HuH-7.5 (cell line): ENCODE measurements at regions not wholly inside any gene's neighbourhood (a gene's known extent, or its start where the extent isn't known, plus 50 kb on each side); places are given as distances from the start of the nearest gene placed in this dataset.
"Not testable (repeated sequence)": the region's sequence is repeated elsewhere in the genome, so short reads cannot be mapped to it uniquely, and the experiment has no call there.

Source experiments
- DNase-seq: peaks from one replicate; pipeline ENCODE4 v3.0.0; 2011; ENCODE audit warnings: low spot score

DNA sequence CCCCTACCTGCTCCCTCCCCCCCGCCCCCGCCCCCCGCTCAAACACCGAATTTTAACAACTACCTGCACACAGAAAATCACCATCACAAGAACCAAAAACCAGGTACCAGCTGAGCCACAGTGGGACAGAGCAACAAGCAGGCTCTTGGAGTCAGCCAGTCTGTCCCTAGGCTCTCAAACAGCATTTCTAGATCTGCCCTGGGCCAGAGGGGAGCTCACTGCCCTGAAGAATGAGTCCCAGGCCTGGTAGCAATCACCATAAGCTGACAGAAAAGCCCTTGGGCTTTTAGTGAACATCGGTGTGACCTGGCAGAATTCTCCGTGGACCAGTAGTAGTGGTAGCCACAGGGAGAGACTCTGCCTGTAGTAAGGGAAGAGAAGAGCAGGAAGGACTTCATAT lies 58.3 kb downstream of the C11orf87 start:
- no peak for DNase-seq

DNA sequence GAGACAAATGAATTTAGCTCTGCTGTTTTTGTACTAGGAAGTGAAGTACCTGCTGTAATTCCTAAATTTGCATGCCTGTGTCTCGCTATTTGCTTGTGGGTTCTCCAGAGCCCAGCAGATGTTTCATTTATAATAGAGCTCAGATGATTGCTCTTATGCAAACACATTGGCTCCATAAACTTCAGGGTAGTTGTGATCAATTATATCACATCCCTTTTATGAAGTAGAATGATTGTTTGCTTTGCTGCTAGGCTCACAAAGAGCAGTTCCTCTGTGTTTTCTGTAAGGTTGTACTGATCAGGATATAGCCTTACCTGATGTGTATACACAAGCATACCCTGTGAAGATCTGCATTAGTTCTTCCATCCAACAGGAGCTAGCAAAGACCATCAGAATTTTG lies 64.1 kb downstream of the C11orf87 start:
- DNase-seq = no peak

DNA sequence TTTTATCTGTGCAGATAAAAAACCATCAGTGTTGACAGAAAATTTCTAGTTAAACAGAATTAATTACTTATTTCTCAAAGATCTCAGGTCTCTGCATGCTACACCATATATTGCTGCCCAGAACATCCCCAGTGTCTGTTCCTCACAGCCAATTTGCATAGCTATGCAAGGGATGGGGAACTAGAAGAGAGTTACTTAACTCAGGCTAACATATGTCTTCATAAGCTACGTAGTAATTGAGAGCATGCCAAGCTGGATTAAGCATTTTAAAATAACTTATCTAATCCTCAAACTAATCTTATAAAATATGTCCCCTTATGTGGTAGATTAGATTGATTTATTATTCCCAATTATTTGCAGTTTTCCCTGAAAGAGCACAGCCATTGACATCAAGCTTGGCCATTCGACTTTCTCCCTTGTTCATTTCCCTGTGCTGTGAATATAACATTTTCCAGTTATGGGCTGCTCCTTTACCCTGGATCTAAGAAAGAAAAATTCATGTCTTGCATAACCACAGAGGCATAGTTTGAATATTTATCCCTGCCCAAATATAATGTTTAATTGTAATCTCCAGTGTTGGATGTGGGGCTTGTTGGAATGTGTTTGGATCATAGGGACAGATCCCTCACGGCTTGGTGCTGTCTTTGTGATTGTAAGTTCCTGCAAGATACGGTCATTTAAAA lies 69.1 kb downstream of the C11orf87 start:
- no peak for DNase-seq

DNA sequence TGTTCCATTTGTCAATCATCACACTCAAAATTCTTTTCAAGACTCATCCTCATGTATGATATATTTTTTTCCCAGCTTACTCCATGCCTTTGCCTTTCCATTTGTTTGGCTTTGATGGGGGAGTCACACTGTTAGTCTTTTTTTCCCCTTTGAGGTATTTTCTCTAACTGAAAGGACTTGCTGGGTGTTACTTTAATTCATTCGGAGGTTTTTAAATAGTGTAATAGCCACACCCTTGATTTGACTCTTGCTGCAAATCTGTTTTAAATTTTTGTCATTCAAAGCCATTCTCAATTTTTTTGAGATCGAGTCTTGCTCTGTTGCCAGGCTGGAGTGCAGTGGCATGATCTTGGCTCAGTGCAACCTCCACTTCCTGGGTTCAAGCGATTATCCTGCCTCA lies 84.1 kb downstream of the C11orf87 start:
- DNase-seq = no peak

DNA sequence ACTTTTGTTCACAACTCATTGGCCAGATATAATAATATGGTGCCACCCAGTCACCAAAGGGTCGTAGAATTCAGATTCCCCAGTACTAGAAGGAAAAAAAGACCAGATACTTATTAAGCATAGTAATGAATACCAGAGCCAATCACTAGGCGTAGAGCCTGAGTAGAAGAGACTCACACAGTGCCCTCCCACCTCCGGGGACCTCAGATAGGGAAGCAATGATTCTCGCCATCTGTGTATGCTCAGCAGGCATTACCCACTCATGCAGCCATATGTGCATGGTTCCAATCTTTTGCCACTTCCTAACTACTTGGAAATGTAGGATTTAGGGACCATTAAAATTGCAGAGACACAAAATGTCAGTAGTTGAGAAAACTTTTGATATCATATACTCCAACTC lies 85.3 kb downstream of the C11orf87 start:
- DNase-seq = no peak

DNA sequence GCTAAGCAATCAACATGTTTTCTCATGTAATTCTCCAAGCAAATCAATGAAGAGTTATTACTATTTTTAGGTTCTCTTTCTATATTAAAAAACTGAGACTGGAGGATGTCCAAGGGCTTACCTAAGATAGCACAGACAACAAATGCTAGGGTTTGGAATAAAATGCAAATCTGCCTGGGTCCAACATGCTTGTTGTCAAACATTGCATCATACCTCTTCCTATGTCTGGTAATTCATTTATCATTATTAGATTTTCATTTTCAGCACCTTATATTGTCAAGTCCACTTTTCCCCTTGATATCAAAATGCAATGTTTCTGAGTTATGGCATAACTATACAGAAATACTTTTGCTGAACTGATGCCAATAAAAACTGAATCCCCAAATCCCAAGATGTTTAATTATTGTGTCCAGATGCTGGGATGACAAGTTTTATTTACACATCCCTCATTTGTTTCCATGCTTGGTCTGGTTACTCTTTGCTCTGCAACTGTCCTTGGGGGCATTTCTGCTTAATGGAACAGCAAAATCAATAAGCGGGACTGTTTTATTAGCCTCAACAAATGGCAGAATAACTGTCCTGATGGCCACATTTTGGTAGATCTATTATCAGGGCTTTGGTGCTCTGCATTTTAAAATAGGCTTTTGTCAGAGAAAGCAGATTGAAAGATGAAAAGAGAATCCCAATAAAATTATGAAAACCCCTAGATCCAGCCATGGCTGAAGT lies 86.0 kb downstream of the C11orf87 start:
- DNase-seq = no peak

DNA sequence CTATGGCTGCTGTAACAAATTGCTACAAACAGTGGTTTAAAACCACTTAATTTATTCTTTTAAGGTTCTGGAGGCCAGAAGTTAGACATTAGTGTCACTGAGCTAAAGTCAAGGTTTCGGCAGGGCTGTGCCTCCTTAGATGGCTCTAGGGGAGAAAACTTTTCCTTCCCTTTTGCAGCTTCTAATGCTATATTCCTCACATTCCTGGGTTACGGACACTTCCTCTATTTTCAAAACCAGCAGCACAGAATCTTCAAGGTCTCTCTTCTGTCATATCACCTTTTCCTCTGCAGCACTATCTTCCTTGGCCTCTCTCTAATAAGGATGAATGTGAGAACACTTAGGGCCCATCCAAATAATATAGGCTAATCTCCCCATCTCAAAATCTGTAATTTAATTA lies 87.0 kb downstream of the C11orf87 start:
- DNase-seq = no peak

DNA sequence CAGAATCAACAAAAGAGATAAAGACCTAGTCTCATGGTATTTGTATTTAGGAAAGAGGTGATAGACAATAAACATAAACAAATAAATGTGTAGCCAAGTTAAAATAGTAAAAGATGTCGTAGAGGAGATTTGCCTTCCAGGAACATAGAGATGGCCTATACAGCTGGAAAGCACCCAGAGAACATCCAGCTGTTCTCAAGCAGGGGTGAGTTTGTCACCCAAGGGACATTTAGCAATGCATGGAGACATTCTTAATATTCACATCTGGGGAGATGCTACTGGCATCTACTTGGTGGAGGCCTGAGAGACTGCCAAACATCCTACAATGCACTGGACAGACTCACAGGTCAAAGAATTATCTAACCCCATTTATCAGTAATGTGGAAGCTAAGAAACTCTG lies 88.3 kb downstream of the C11orf87 start:
- DNase-seq = no peak

DNA sequence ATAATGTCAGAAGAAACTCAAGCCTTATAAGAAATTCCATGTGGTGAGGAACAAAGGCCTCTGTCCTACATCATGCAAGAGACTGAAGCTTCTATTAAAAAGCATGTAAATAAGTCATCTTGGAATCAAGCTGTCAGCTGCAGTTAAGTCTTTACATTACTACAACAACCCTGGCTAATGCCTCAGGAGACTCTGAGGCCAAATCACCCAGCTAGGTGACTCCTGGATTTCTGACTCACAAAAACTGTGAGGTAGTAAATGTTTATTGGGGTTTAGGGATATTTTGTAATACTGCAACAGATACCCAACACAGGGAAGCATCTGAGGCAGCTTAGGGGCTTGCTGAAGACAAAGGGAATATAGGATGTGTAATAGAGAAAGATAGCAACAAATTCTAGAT lies 89.6 kb downstream of the C11orf87 start:
- no peak for DNase-seq

DNA sequence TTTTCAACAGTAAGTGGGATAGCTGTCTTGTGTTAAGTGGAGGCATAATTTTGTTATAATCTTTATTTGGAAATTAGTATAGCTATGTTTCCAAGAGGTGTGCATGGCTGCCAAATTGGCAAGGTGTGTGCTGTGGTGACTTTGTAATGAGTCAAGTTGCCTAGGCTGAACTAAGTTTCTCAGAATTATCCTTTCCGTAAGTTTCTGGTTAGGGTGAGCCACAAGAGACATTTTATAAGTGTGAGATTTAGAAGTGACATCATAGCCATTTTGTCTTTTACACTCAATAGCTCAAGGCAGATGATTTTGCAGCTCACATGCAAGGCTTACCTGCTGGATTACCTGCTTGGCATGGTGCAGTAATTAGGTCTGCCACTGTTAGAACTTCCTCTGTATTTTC lies 90.3 kb downstream of the C11orf87 start:
- no peak for DNase-seq

DNA sequence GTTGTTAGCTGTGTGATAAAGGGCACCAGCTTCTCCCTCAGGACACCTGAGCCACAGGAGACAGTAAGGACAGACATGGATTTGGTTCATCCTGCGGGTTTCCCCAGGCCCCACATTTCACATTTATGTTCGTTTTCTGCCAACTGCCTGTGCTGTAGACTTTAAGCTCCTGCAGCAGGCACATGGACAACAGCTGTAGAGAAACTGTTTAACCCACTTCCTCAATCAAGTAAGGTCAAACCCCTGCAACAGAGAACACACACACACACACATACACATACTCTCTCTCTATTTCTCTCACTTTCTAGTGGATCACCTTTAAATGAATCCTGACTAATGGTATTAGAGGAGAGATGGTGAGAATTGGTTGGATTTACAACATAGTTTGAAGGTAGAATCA lies 90.7 kb downstream of the C11orf87 start:
- no peak for DNase-seq

DNA sequence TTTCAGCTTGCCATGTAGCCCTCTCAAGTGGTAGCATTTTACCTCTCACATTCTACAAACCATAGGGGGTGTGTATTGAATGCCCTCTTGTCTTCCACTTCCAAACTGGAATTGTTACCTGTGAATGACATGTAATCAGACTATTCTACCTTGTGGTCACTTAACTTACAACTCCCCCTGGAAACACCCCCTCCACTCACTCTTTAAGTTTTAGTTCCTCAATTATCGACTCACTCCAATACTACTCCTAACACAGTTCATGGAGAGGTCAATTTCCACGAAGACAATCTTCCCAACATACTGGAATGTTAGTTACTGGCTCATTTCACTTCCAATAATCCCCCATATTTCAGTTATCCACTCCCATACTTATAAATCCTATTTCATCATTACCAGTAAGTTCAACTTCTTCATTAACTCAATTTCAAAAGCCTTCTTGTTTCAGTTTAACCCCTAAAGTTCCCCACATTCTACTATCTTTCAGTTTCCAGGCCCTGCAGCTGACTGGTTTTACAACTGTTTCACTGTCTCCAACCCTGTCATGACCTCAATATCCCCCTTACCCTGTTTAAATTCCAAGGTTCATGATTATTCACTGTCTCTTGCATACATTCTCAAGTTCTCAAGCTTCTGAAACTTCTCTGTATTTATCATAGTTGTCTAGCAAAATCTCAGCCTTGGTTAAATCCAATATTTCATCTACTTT lies 92.5 kb downstream of the C11orf87 start:
- no peak for DNase-seq

DNA sequence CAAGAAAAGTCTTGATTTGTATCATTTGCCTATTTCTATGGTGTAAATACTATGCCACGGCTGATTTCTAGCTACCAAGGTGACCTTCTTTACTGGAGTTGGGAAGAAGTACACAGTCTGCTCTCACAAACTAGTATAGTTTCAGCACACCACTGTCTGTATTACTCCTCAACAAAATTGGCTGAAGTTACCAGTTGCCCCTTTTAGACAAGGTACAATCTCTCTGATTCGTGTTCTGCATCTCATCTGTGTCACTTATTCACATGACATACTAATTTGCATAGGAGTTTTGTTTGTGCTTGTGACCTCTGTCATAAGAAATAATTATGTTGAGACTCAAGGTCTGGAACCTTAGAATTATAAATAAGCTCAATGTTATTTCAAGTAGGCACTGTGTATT lies 97.3 kb downstream of the C11orf87 start:
- DNase-seq = no peak

DNA sequence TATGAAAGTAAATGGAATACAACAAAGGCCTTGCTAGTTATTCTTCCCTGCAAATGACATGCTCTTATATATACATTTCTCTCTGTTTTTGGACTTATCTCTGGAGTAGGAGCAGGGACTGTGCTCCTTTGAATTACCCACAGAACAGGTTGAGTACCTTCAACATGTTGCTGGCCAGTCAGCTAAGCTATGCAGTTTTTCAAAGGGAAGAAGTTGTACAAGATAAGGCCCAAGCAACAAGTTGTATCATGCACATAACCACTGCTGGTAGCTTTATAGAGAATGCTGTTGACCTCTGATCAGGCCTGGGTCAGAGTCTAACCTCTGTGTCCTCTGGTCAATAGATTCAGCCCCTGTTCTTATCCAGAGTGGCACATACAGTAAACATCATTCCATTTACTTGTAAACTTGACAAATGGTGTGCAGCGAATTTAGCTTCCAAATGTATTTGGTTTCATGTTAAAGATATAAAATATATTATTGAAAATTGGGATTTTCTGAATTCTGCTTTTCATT lies 99.6 kb downstream of the C11orf87 start:
- no peak for DNase-seq

DNA sequence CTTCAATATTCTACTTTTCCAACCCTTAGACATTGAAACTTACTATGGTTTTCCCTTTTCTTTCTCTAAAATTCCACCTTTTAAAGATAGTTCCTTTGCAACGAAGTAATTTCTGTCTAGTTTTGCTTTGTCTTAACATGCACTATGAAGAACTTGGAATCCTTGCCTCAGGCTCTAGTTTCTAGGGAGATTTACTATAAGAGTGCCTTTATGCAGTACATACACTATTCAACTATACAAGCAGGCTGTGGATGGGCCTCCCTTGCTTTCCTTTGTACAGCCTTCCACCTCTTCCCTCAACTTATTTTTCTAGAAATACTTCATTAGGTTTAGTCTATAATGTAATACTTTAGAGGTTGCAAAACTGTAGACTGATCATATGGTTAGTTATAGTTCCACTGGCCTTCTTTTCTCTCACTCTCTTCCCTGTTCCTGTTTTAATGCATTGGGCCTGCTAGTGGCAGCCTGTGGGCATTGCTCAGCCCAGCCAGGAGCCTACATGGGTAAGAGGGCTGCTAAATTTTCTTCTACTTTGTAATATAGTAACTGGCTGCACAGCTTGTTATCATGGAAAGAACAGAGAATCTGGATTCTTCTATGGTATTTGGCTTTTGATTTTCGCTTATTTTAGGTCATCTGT lies 100.2 kb downstream of the C11orf87 start:
- DNase-seq = no peak

DNA sequence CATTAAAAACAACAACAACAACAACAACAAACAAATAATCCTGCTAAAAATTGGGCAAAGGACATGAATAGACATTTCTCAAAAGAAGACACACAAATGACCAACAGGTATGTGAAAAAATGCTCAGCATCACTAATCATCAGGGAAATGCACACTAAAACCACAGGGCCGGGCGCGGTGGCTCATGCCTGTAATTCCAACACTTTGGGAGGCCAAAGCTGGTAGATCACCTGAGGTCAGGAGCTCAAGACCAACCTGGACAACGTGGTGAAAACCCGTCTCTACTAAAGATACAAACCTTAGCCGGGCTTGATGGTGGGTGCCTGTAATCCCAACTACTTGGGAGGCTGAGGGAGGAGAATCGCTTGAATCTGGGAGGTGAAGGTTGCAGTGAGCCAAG lies 103.6 kb downstream of the C11orf87 start:
- DNase-seq = not testable (repeated sequence)

DNA sequence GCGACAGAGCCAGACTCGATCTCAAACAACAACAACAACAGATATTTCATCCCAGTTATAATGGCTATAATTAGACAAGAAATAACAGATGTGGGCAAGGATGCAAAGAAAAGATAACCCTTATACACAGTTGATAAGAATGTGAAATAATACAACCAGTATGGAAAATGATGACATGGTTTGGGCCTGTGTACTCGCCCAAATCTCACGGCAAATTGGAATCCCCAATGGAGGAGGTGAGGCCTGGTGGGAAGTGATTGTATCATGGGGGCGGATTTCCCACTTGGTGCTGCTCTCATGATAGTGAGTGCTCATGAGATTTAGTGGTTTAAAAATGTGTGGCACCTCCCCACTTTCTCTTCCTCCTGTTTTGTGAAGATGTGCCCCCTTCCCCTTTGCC lies 104.1 kb downstream of the C11orf87 start:
- DNase-seq = no peak

DNA sequence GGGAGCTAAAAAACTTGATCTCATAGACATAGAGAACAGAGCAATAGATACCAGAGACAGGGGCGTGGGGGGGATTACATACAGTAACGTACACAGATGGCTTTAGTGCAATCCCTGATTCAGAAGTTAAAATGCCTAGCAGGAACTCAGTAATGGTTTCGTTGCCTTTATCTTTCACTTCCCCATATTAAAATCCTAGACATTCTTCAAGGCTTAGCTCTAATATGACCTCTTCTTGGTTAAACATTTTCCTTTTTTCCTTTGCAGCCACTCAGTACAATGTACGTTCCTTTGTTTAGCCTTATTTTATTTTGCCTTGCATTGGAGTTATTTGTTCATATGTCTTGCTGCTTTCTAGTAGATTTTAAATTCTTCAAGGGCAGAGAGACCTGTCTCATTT lies 104.9 kb downstream of the C11orf87 start:
- no peak for DNase-seq

DNA sequence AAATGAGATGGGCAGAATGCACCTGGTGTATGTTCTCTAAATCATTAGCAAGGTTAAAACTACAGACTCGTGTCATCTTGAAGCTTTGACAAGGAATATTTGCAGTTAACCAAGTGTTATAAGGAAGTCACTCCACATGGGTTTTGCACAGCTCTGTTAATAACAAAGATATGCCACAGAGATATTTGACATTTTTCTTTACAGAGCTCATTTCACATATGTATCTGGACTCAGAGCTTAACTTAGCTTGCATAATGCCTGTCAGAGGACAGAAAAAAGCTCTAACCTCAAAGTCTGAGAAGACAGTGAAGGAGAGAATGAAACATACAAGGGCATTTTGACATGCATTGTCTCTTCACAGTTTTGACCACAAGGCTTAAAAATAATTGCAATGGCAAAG lies 105.5 kb downstream of the C11orf87 start:
- DNase-seq = no peak

DNA sequence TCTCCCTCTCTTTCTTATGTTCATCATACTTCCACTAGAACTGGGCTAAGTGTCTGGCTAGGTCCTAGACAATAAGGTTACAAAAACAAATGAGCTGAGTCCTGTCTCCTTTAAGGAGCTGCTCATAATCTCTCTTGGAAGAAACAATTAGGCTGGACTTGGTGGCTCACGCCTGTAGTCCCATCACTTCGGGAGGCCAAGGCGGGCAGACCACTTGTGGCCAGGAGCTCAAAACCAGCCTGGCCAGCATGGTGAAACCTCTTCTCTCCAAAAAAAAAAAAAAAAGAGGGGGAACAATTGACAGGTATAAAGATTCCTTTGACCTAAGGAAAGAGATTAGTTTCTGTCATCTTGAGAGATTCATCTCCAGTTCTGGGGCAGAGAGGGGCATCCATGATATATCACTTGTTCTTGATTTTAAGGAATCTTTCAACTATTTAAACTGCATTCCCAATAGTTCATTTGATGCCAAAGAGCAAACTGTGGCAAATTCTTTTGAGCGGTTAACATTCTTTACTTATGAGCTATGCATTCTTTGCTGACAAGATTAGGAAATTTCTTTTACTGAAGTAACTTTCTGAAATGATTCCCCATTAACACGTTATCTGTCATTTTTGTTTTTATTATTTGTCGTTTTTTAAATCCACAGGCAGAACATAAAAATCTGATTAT lies 125.5 kb downstream of the C11orf87 start:
- no peak for DNase-seq

DNA sequence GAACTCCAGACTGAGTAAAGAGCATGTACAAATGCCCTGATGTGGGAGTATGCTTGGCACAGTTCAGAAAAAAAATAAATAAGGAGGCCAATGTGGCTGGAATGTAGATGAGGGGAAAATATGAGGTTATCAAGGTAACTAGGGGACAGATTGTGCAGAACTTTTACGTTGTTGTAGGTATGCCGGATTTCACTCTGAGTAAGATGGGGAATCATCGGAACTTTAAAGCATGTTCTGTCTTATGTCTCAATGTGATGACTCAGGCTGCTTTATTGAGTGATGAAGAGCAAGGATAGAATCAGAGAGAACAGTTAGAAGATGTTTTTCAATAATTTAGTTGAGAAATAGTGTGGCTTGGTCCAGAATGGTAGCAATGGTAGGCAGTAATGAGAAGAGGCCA lies 130.4 kb downstream of the C11orf87 start:
- DNase-seq = no peak

DNA sequence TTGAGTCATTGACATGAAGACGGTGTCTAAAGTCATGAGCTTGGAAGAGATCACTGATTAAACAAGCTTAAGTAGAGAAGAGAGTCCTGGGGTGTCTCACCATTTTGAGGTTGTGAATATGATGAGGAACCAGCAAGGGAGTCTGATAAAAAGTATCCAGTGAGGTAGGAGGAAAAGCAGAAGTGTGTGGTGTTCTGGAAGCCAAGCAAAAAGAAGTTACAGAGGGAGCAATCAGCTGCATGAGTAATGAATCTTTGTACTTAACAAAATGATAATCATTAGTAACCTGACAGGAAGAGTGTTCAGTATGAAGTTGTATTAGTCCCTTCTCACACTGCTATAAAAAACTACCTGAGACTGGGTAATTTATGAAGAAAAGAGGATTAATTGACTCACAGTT lies 131.3 kb downstream of the C11orf87 start:
- no peak for DNase-seq
